ENCODE measurements at regions not wholly inside any gene's neighbourhood (a gene's known extent, or its start where the extent isn't known, plus 50 kb on each side); places are given as distances from the start of the nearest gene placed in this dataset.

GRCh38 chr18:61209801-61210200, 123.4 kb upstream of the CDH20 start:
- H3K27me3 ChIP-seq = no peaks in the 10 kb centered on the region
- H3K9me3 ChIP-seq = no peaks in the 10 kb centered on the region
- H3K4me3 ChIP-seq (replicated peaks in 1 of 3) = no peak overlapping the region
- no peak overlapping the region for H3K27ac ChIP-seq
- no peaks in the 10 kb centered on the region for H3K4me1 ChIP-seq
- 60 to 64% methylated on average over 5 of the region's 5 CpGs for WGBS, 2 donors
- TF ChIP-seq CTCF (IDR thresholded peaks at IDR 0.05) = no peak
- no peak for TF ChIP-seq POLR2A (IDR thresholded peaks at IDR 0.05)
- intact Hi-C loops (cut with DNase I) = no loop called here
- no peaks in the 10 kb centered on the region for H3K36me3 ChIP-seq
- no peak for DNase-seq

- DNase-seq = no peak
- H3K36me3 ChIP-seq = no peaks in the 10 kb centered on the region
- 83 to 86% methylated on average over 6 of the region's 6 CpGs for WGBS, 2 donors
- TF ChIP-seq CTCF (IDR thresholded peaks at IDR 0.05) (no peak), POLR2A (IDR thresholded peaks at IDR 0.05) (no peak)
- H3K4me1 ChIP-seq = no peaks in the 10 kb centered on the region
- no peaks in the 10 kb centered on the region for H3K27me3 ChIP-seq
- H3K27ac ChIP-seq = no peak overlapping the region
- no peaks in the 10 kb centered on the region for H3K9me3 ChIP-seq
- H3K4me3 ChIP-seq (replicated peaks in 1 of 3) = no peak overlapping the region
- intact Hi-C loops (cut with DNase I) = no loop called here
Measured at GRCh38 chr18:61216051-61216450, 117.2 kb upstream of the CDH20 start.

DNA sequence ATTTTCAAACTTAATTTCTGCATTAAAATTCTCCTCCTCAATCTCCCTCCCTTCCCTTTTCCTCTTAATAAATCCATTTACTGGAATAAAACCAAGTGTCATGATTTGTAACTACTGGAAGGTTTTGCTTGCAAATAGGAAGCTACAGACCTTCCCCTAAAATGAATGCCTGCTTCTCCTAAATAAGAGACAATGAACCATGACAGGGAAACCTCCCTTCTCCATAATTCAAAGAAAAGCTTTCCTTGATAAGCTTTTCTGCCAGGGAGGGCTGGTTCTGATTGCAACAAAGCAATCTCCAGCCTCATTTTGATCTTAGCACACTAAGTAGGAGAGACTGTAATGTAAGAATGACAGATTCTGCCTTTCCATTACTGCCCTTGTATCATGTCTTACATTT, 111.0 kb upstream of the CDH20 start:
- TF ChIP-seq POLR2A (IDR thresholded peaks at IDR 0.05) (no peak), CTCF (IDR thresholded peaks at IDR 0.05) (no peak)
- no peaks in the 10 kb centered on the region for H3K9me3 ChIP-seq
- no peak overlapping the region for H3K27ac ChIP-seq
- H3K36me3 ChIP-seq = no peaks in the 10 kb centered on the region
- H3K4me3 ChIP-seq (replicated peaks in 1 of 3) = no peak overlapping the region
- no peaks in the 10 kb centered on the region for H3K4me1 ChIP-seq
- H3K27me3 ChIP-seq = no peaks in the 10 kb centered on the region
- no peak for DNase-seq
- intact Hi-C loops (cut with DNase I) = no loop called here

DNA sequence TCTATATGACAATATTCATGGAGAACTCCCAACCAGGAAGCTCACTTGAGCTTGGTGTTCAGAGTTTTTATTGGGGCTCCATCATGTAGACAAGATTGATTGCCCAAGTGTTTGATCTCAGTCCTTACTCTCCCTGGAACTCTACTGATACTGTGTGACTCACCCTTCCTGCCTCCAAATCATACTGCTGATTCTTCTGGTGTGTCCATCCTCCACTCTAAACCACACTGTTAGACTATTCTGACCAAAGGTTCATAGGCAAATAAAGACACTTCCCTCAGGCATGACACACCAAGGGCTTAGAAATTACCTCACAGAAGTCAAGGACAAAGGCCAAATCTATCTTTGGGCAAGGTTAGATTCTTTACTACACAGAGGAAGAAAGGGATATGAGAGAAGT, 107.9 kb upstream of the CDH20 start:
- no peaks in the 10 kb centered on the region for H3K27me3 ChIP-seq

DNA sequence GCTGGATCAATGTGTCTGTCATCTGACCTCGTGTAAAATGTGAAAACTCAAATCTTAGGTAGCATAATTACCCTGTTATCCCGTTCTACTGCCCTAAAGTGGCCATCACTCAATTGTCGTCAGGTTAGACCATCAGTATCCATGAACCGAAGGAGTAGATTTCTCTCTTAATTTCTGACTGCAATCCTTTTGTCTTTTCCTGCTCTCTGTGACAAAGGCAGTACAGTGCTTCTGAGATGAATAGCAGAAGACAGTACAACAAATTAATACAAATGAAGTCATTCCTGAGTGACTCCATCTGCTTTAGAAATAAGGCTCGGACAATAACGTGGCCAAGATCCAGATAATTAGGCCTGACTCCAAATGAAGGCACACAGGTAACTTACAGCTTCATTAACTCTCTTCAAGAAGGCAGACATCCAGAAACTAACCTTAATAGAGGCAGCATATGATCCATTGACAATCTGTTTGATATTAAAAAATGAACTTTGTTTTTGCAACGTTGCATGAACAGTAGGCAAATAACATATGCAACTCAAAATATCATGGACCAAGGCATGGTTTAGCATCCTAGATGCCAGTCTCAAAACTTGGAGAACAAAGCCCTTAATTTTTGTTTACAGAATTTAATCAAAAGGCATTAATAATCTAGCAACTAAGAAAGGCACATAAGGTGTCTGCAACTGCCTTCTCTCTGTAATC, 96.7 kb upstream of the CDH20 start:
- no peaks in the 10 kb centered on the region for H3K27me3 ChIP-seq

More for the DNA sequence above, 107.9 kb upstream of the CDH20 start:
- Histone ChIP-seq H3K4me1 (no peaks in the 10 kb centered on the region), H3K27ac (no peak overlapping the region), H3K36me3 (no peaks in the 10 kb centered on the region), H3K4me3 (replicated peaks in 1 of 3) (no peak overlapping the region), H3K9me3 (no peaks in the 10 kb centered on the region)
- intact Hi-C loops (cut with DNase I) = no loop called here
- no peak for DNase-seq
- TF ChIP-seq CTCF (IDR thresholded peaks at IDR 0.05) (no peak), POLR2A (IDR thresholded peaks at IDR 0.05) (no peak)

More for the DNA sequence above, 96.7 kb upstream of the CDH20 start:
- TF ChIP-seq POLR2A (IDR thresholded peaks at IDR 0.05) (no peak), CTCF (IDR thresholded peaks at IDR 0.05) (no peak)
- Histone ChIP-seq H3K36me3 (no peaks in the 10 kb centered on the region), H3K27ac (no peak overlapping the region), H3K4me3 (replicated peaks in 1 of 3) (no peak overlapping the region), H3K9me3 (no peaks in the 10 kb centered on the region), H3K4me1 (no peaks in the 10 kb centered on the region)
- WGBS, 2 donors = 73 to 83% methylated on average over 7 of the region's 7 CpGs
- no peak for DNase-seq
- intact Hi-C loops (cut with DNase I) = no loop called here
